Sciatic nerve (tissue), 2 donors: ENCODE measurements at regions not wholly inside any gene's neighbourhood (a gene's known extent, or its start where the extent isn't known, plus 50 kb on each side); places are given as distances from the start of the nearest gene placed in this dataset.

Experiments
- ATAC-seq: fragments of 200-7000 bp; cut with Tn5 transposase; one replicate; pipeline ENCODE4 v1.9.1; 2020; ENCODE audit warnings: mild to moderate bottlenecking, moderate library complexity
- DNase-seq: peaks from one replicate; pipeline ENCODE4 v3.0.0-alpha.2; 2020; ENCODE audit warnings: low spot score
- intact Hi-C: fragments of 100-400 bp; cut with DNase I; formaldehyde crosslinking; loops from one replicate; pipeline ENCODE4 v1.14.2; 2022
- donor health status: DM: no; HTN: no; CAD: no.
- donor health status: DM: no; HTN: no; CAD: no.

GRCh38 chr5:158532739-158533138, 567.0 kb downstream of the EBF1 start:
- ATAC-seq = no peak
- intact Hi-C loops = no loop called here
- DNase-seq = no peak

GRCh38 chr5:158531860-158532259, 567.9 kb downstream of the EBF1 start:
- intact Hi-C loops = no loop called here

GRCh38 chr5:158530115-158530514, 569.6 kb downstream of the EBF1 start:
- DNase-seq (no peak), ATAC-seq (peak; percentile 80)
- intact Hi-C loops = no loop called here

More at GRCh38 chr5:158531860-158532259, 567.9 kb downstream of the EBF1 start:
- DNase-seq (no peak), ATAC-seq (no peak)

DNA sequence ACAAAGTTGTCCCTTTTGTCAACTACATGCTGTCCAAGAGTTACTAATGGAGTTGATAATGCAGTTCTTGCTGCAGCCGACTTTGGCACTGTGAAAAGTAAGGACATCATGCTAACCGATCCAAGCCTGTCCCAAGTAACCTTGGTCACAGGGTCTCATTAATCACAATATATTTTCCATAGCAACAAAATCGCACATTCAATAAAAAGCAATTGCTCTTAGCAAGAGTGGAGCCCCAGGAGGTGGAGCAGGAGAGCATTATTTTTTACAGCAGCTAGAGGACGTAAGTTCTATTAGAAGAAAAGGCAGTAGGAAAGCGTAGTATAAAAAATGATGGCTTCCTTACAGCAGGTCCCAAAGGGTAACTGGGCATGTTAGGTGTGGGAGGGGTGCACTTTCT, 570.3 kb downstream of the EBF1 start:
- ATAC-seq (no peak), DNase-seq (no peak)
- intact Hi-C loops = no loop called here

- intact Hi-C loops = no loop called here
- no peak for DNase-seq
- peak; percentile 71 for ATAC-seq
Measured at GRCh38 chr5:158525663-158526062, 574.1 kb downstream of the EBF1 start.

- intact Hi-C loops = no loop called here
- ATAC-seq (no peak), DNase-seq (no peak)
Measured at GRCh38 chr5:158524070-158524469, 575.6 kb downstream of the EBF1 start.

DNA sequence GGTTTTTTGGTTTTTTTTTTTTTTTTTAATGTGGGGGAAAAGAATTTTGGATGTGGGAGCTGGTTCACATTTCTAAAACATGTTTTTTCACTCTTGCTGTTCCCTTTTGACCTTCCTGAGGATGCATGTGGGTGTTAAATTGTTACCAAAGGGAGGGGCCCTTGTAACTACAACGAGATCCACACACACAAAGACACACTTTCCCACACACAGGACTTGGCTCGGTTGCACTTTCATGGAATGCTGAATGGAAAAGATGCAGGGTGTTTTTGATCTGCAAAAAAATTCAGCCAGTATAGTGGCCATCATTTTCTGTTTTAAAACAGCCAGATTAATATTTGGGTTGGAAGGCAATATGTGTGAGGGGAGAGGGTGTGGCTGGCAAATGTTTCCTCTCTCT, 576.9 kb downstream of the EBF1 start:
- intact Hi-C loops = no loop called here
- no peak for DNase-seq
- ATAC-seq = peak; percentile 85

DNA sequence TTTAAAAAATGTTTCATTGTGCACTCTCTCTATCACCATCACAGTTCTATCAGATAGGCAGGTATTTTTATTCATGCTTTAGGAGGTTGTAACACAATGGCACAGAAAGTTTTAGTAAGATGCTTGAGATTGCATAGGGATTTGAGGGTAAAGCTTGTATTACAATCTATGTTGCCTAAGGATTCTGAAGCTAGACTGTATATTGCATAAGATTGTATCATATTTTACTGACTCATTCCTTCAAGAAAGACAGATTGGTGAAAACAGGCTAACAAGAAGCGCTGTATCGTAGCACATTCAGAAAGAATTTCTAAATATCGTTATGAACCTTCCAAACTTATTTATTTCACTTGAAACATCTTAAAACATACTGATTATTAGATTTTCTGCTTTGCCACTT, 577.7 kb downstream of the EBF1 start:
- intact Hi-C loops = no loop called here
- DNase-seq (no peak), ATAC-seq (no peak)

DNA sequence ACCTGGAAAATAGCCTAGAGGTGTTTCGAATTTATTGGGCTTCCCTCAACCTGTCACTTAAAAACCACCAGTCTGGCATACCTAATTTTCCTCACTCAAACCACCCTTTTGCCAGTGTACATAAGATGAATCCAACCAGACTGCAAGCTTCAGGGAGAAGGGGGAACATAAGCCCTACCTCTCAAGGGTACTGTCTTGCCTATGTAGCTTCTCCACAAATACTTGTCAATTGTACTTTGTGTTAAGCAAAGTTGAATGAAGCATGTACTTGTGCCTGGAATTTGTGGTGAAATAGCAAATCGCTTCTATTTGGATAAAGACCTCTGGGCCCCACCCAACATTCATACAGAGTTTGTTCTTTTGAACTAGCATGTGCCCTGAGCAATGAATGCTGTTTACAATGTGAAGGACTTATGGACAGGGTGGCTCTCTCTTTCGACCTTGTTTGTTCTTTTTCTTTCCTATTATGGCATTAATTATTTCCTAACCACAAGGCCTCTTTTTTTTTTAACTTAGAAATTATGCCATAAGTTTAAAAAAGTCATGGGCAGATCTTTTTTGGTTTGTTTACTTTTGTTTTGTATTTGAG, 580.2 kb downstream of the EBF1 start:
- DNase-seq (no peak), ATAC-seq (peak; percentile 7)
- intact Hi-C loops = no loop called here

GRCh38 chr5:158516521-158516920, 583.2 kb downstream of the EBF1 start:
- ATAC-seq (no peak), DNase-seq (no peak)
- intact Hi-C loops = no loop called here

- DNase-seq (no peak), ATAC-seq (peak; percentile 74)
- intact Hi-C loops = no loop called here
Measured at GRCh38 chr5:158514986-158515359, 584.7 kb downstream of the EBF1 start.

GRCh38 chr5:158514319-158514985, 585.3 kb downstream of the EBF1 start:
- intact Hi-C loops = no loop called here
- DNase-seq (no peak), ATAC-seq (peak; percentile 75)

- ATAC-seq = peak; percentile 31
- intact Hi-C loops = no loop called here
- DNase-seq = no peak
Measured at GRCh38 chr5:158513490-158514318, 586.0 kb downstream of the EBF1 start.

- DNase-seq = no peak
- ATAC-seq = no peak
- intact Hi-C loops = no loop called here
Measured at GRCh38 chr5:158511454-158511853, 588.3 kb downstream of the EBF1 start.

DNA sequence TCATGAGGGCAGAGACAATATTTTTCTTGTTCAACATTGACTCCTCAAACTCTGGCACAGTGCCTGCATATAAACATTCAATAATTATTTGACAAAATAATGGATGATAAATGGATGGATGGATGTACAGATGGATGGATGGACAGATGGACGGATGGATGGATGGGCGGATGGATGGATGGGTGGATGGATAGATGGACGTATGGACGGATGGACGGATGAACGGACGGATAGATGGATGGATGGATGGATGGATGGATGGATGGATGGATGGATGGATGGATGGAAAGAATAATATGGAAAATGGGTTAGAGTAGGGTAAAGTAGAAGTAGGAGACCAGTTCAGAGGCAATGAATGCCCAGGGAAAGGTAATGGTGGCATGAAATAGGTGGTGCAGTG, 589.2 kb downstream of the EBF1 start:
- DNase-seq = no peak
- intact Hi-C loops = no loop called here
- ATAC-seq = no peak

DNA sequence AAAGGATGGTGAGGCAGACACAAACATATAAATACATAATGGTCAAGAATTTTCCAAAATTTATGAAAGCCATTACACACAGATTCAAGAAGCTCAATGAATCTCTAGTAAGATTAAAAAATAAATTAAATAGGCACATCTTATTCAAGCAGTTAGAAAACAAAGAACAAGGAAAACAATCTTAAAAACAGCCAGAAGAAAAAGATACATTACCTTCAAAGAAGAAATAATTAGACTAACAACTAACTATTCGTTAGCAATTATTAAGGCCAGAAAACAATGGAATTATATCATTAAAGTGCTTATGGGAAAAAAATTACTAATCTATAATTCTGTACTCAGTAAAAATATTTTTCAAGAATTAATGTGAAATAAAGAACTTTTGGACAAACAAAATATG, 593.1 kb downstream of the EBF1 start:
- intact Hi-C loops = no loop called here
- no peak for DNase-seq
- ATAC-seq = no peak

GRCh38 chr5:158502686-158503085, 597.0 kb downstream of the EBF1 start:
- ATAC-seq (peak; percentile 68), DNase-seq (no peak)
- intact Hi-C loops = no loop called here

- ATAC-seq (no peak), DNase-seq (no peak)
- intact Hi-C loops = no loop called here
Measured at GRCh38 chr5:158499892-158500418, 599.8 kb downstream of the EBF1 start.

DNA sequence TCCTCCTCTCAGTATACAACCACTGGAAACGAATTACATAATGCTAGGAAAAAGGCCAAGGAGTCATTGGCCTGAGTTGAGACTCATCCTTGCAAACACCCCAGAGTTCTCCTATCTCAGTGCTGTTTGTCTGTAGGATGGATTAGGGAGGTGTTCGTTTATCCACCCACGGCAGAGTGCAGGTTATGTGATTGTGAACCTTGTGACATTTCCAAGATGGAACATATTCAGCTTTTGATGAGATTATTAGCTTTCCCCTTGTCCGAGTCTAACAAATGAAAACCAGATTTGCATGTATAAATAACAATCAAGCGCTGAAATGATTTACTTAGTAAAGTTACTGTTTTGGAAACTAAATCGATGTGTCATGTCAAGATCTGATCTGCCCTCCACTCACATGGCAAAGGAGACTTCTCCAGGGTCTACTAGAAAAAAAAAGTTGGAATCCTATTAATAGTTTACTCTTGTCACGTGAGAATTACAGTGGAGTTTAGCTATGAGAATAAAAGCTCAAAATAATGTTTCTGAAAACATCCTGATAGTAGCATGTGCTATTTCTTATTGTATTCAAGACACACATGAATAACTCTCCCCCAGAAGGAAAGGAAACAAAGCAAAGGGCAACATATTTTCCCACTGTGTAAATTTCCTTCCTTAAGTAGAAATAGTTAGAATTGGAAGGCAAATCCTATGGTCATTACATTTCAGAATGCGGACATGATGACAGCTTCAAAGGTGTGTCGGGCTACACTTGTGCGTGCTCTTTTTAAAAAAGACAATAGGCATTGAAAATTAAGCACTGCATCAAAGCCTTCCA, 600.4 kb downstream of the EBF1 start:
- ATAC-seq = peak; percentile 88
- intact Hi-C loops = no loop called here
- DNase-seq = no peak
